WERI-Rb-1 (cell line): ENCODE measurements at regions not wholly inside any gene's neighbourhood (a gene's known extent, or its start where the extent isn't known, plus 50 kb on each side); places are given as distances from the start of the nearest gene placed in this dataset.

Experiments
- DNase-seq: peaks from one replicate; pipeline ENCODE4 v3.0.0-alpha.2; 2020
- H3K27ac ChIP-seq: fragments of 250-450 bp; sonication (Bioruptor Pico); 2 replicates; pipeline ENCODE4 v1.5.1; 2020; ENCODE audit warnings: mild to moderate bottlenecking, moderate library complexity
- H3K27me3 ChIP-seq: fragments of 250-450 bp; sonication (Bioruptor Pico); 2 replicates; pipeline ENCODE4 v1.5.1; 2021; ENCODE audit warnings: mild to moderate bottlenecking, low read depth, moderate library complexity; ENCODE audit not compliant: insufficient read depth, severe bottlenecking
- H3K36me3 ChIP-seq: fragments of 250-450 bp; sonication (Bioruptor Pico); 2 replicates; pipeline ENCODE4 v1.5.1; 2020; ENCODE audit warnings: mild to moderate bottlenecking, moderate library complexity
- H3K4me3 ChIP-seq: 2 replicates; pipeline ENCODE4 v1.5.1; 2011; ENCODE audit warnings: low read depth, mild to moderate bottlenecking, control low read depth, low read length
- H3K9me3 ChIP-seq: fragments of 250-450 bp; sonication (Bioruptor Pico); 2 replicates; pipeline ENCODE4 v1.5.1; 2021; ENCODE audit warnings: mild to moderate bottlenecking, moderate library complexity; ENCODE audit not compliant: severe bottlenecking
- TF ChIP-seq, protein P1 (sequence below): IDR thresholded peaks from 2 replicates; pipeline ENCODE4 v1.5.1; 2011; ENCODE audit warnings: low read depth, mild to moderate bottlenecking, control low read depth, inconsistent platforms, low read length

DNA sequence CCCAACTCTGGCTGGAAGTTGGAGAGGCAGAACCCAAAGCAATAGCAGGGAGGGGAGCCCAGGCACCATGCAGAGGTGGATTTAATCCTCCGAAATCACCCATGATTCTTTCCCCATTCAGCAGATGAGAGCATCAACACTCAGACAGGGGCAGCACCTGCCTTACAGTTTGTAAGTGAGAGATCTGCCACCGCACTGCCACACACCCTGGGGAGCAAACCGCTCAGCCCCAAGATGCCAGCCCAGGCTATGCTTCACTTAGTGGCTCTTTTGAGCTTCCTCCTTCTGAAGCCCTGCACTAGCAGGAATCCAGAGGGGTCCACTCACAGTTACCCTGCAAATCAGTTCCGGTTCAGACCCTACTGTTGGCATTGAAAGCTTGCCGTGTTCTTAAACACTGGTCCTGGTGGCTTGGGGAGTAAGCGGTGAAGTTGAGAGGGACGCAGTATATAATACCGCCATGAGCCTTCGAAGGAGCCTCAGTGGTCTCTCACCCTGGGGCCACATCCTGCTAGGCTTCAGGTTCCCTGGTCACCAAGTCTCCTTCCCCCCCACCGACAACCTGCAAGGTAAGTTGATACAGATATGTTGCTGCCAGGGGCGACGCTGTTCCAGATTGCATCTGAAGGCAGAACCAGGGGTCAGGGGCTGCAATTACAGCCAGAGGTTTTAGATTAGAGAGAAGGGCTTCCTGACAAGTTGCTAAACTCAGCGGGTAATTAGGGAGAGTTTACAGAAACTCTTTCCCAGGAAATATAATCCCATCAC lies 72.0 kb upstream of the CCND2 start:
- peaks cover 41% of the 10 kb centered on the region for H3K27me3 ChIP-seq
- no peak for DNase-seq
- no peak overlapping the region for H3K4me3 ChIP-seq
- TF ChIP-seq, protein P1, sequence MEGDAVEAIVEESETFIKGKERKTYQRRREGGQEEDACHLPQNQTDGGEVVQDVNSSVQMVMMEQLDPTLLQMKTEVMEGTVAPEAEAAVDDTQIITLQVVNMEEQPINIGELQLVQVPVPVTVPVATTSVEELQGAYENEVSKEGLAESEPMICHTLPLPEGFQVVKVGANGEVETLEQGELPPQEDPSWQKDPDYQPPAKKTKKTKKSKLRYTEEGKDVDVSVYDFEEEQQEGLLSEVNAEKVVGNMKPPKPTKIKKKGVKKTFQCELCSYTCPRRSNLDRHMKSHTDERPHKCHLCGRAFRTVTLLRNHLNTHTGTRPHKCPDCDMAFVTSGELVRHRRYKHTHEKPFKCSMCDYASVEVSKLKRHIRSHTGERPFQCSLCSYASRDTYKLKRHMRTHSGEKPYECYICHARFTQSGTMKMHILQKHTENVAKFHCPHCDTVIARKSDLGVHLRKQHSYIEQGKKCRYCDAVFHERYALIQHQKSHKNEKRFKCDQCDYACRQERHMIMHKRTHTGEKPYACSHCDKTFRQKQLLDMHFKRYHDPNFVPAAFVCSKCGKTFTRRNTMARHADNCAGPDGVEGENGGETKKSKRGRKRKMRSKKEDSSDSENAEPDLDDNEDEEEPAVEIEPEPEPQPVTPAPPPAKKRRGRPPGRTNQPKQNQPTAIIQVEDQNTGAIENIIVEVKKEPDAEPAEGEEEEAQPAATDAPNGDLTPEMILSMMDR = no peak
- no peaks in the 10 kb centered on the region for H3K9me3 ChIP-seq
- no peaks in the 10 kb centered on the region for H3K36me3 ChIP-seq
- H3K27ac ChIP-seq = no peak overlapping the region

DNA sequence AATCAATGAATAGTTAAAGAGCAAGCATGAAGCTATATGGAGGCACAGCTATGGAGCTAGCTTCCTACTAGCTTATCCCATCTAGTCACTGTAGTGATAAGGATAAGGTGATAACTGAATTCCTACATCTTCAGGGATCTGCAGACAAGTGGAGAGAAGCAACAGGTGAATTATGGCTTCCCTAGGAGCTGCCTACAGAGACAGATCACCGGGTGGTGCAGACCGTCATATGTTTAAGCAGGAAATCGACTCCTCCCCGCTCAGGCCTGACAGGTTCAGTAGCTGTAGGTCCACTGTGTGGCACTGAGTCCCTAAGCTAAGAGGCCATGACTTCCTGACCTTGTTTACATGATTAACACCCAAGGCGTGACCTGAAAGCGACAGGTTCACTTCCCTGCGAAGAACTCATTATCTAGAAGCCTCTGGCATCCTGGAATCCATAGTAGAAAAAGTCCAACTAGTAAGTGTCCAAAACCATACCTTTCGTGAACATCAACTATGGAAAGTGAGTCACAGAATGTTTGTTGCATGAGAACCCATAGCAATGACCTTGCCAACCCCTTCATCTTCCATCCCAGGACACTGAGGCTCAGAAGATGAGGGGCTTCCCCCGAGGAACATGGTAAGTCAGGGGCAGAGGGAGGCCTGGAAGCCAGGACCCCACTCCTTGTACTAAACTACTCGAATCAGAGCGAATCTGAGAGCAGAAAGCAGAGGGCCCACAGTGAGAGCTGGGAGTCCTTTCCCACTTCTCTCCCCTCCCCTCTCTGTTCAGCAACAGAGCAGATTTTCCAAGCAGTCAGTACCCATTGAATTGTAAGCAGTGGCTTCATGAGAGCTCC lies 75.4 kb upstream of the CCND2 start:
- DNase-seq = no peak
- Histone ChIP-seq H3K27me3 (peaks cover 39% of the 10 kb centered on the region), H3K27ac (no peak overlapping the region), H3K36me3 (no peaks in the 10 kb centered on the region), H3K9me3 (no peaks in the 10 kb centered on the region), H3K4me3 (no peak overlapping the region)
- TF ChIP-seq, protein P1 = no peak

DNA sequence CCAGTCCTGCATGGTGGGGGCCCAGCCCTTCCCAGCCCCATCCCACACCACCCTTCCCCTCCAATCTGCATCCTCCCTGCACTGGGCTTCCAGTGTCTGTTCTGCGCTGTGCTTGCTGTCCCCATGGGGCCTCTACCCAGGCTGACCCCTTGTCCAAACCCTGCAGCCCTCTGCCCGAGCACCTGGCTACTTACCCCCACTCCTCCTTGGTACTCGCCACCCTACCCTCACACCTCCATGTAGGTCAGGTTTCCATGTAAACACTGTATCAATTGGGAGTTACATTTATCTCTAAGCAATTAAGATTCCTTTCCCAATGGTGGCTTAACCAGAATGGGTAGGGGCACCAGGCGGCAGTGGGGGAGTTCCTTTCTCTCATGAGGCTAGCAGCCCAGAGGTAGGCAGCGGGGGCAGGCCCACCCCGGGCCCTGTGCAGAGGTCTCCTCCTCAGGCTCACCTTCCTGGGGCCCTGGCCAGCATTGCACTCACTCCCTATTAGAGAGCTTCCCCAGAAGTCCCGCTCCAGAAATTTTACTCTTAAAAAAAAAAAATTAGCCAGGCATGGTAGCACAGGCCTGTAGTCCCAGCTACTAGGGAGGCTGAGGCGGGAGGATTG lies 76.6 kb upstream of the CCND2 start:
- Histone ChIP-seq H3K27me3 (peaks cover 39% of the 10 kb centered on the region), H3K4me3 (no peak overlapping the region), H3K27ac (no peak overlapping the region), H3K36me3 (no peaks in the 10 kb centered on the region), H3K9me3 (no peaks in the 10 kb centered on the region)
- DNase-seq = no peak
- TF ChIP-seq, protein P1 = no peak

DNA sequence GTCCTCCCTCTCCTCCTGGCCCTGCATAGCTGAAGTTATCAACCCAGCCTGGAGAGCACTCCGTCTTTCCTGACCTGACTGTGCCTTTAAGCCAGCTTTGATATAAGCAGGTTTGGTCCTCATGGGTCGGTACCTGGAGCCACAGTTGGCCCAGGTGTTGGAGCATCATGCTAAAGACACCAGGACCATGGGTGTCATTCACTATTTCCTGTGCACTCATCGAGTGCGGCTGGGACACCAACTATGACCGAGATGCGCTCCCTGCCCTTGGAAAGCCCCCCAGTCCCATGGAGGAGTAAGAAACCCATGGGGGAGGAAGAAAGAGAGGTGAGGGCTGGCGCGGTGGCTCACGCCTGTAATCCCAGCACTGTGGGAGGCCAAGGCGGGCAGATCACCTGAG lies 78.9 kb upstream of the CCND2 start:
- no peaks in the 10 kb centered on the region for H3K36me3 ChIP-seq

DNA sequence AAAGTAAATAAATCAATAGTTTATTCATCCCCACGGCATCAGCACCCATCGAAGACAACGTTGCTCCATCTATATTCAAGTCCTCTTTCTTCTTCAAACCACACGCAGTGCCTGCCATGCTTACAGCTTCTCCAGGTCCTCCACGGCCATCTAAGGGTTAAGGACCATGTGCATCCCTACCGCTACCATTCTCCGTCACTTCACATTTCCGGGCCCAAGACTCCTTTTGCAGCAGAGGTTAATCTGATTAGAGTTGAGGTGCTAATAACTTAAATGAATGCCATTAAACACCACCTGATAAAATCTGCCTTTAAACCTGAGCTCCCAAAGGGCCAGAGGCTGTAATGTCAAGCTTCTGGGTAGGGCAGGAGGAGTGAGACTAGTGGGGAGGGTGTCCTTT lies 79.7 kb upstream of the CCND2 start:
- no peaks in the 10 kb centered on the region for H3K9me3 ChIP-seq
- peak; percentile 16 for DNase-seq
- no peaks in the 10 kb centered on the region for H3K36me3 ChIP-seq
- TF ChIP-seq, protein P1 = no peak
- peaks cover 28% of the 10 kb centered on the region for H3K27me3 ChIP-seq
- H3K4me3 ChIP-seq = no peak overlapping the region
- H3K27ac ChIP-seq = no peak overlapping the region

More for the DNA sequence above, 78.9 kb upstream of the CCND2 start:
- no peak overlapping the region for H3K27ac ChIP-seq
- peaks cover 33% of the 10 kb centered on the region for H3K27me3 ChIP-seq
- no peak overlapping the region for H3K4me3 ChIP-seq
- H3K9me3 ChIP-seq = no peaks in the 10 kb centered on the region
- DNase-seq = no peak
- TF ChIP-seq, protein P1 = no peak
